Neural progenitor cell (in vitro differentiated cells): ENCODE measurements at regions not wholly inside any gene's neighbourhood (a gene's known extent, or its start where the extent isn't known, plus 50 kb on each side); places are given as distances from the start of the nearest gene placed in this dataset.
"Not testable (repeated sequence)": the region's sequence is repeated elsewhere in the genome, so short reads cannot be mapped to it uniquely, and the experiment has no call there.

Experiments
- DNase-seq: peaks from one replicate; pipeline ENCODE4 v3.0.0-alpha.2; 2016; ENCODE audit warnings: low spot score
- H2AFZ ChIP-seq: fragments of 200-600 bp; sonication (generic); replicated peaks from 2 replicates; pipeline ENCODE4 v1.6.1; 2016; ENCODE audit warnings: antibody characterized with exemption
- H3F3A ChIP-seq: fragments of 200-600 bp; sonication (generic); 2 replicates; pipeline ENCODE4 v1.6.1; 2016; ENCODE audit warnings: antibody characterized with exemption, low read depth
- H3K27ac ChIP-seq: fragments of 200-600 bp; sonication (generic); 2 replicates; pipeline ENCODE4 v1.5.1; 2016; ENCODE audit warnings: mild to moderate bottlenecking
- H3K27me3 ChIP-seq: fragments of 200-600 bp; sonication (generic); 2 replicates; pipeline ENCODE4 v1.6.1; 2016; ENCODE audit warnings: mild to moderate bottlenecking, moderate library complexity
- H3K36me3 ChIP-seq: fragments of 200-600 bp; sonication (generic); 2 replicates; pipeline ENCODE4 v1.5.1; 2016
- H3K4me1 ChIP-seq: fragments of 200-600 bp; sonication (generic); 2 replicates; pipeline ENCODE4 v1.6.1; 2016; ENCODE audit warnings: mixed run types
- H3K4me2 ChIP-seq: fragments of 200-600 bp; sonication (generic); 2 replicates; pipeline ENCODE4 v1.6.1; 2016
- H3K4me3 ChIP-seq: fragments of 200-600 bp; sonication (generic); 2 replicates; pipeline ENCODE4 v1.5.1; 2016
- H3K79me2 ChIP-seq: fragments of 200-600 bp; sonication (generic); 2 replicates; pipeline ENCODE4 v1.6.1; 2016; ENCODE audit warnings: low read depth
- H3K9ac ChIP-seq: fragments of 200-600 bp; sonication (generic); 2 replicates; pipeline ENCODE4 v1.6.1; 2016
- H3K9me3 ChIP-seq: fragments of 200-600 bp; sonication (generic); 2 replicates; pipeline ENCODE4 v1.5.1; 2016; ENCODE audit warnings: low read depth
- H4K20me1 ChIP-seq: fragments of 200-600 bp; sonication (generic); 2 replicates; pipeline ENCODE4 v1.6.1; 2016; ENCODE audit warnings: low read depth
- H3K27ac Mint-ChIP-seq: 3 replicates; pipeline ENCODE4 v1.8.0; 2021; ENCODE audit warnings: mixed read lengths
- H3K27me3 Mint-ChIP-seq: 2 replicates; pipeline ENCODE4 v1.8.0; 2022; ENCODE audit warnings: low read depth, mild to moderate bottlenecking, inconsistent platforms, moderate library complexity, mixed read lengths; ENCODE audit not compliant: insufficient read depth
- H3K36me3 Mint-ChIP-seq: 3 replicates; pipeline ENCODE4 v1.8.0; 2021; ENCODE audit warnings: mixed read lengths
- H3K4me1 Mint-ChIP-seq: 3 replicates; pipeline ENCODE4 v1.8.0; 2021; ENCODE audit warnings: mixed read lengths
- H3K4me3 Mint-ChIP-seq: 3 replicates; pipeline ENCODE4 v1.8.0; 2021; ENCODE audit warnings: mild to moderate bottlenecking, moderate library complexity, mixed read lengths
- H3K9me3 Mint-ChIP-seq: 3 replicates; pipeline ENCODE4 v1.8.0; 2020; ENCODE audit warnings: mixed read lengths
- CTCF ChIP-seq: fragments of 200-600 bp; sonication (generic); IDR thresholded peaks from 2 replicates; pipeline ENCODE4 v1.5.1; 2017; ENCODE audit warnings: antibody characterized with exemption, mild to moderate bottlenecking
- EZH2 ChIP-seq: fragments of 200-600 bp; sonication (generic); IDR thresholded peaks from 2 replicates; pipeline ENCODE4 v1.6.1; 2017; ENCODE audit warnings: antibody characterized with exemption, mild to moderate bottlenecking, moderate library complexity
- EZH2phosphoT487 ChIP-seq: fragments of 200-600 bp; sonication (generic); IDR thresholded peaks from 2 replicates; pipeline ENCODE4 v1.6.1; 2017; ENCODE audit warnings: antibody characterized with exemption

- H3K27ac Mint-ChIP-seq = no peak overlapping the region
- TF ChIP-seq EZH2phosphoT487 (no peak), CTCF (no peak), EZH2 (no peak)
- Histone ChIP-seq H3F3A (no peaks in the 10 kb centered on the region), H3K79me2 (no peaks in the 10 kb centered on the region), H3K9ac (no peak overlapping the region), H3K27me3 (no peaks in the 10 kb centered on the region), H4K20me1 (no peaks in the 10 kb centered on the region), H3K4me3 (no peak overlapping the region), H3K4me1 (no peaks in the 10 kb centered on the region), H3K4me2 (no peak overlapping the region), H2AFZ (no peak overlapping the region), H3K27ac (no peak overlapping the region), H3K9me3 (no peaks in the 10 kb centered on the region), H3K36me3 (no peaks in the 10 kb centered on the region)
- peaks cover 3% of the 10 kb centered on the region for H3K27me3 Mint-ChIP-seq
- no peak overlapping the region for H3K4me3 Mint-ChIP-seq
- no peaks in the 10 kb centered on the region for H3K36me3 Mint-ChIP-seq
- DNase-seq = no peak
- no peaks in the 10 kb centered on the region for H3K4me1 Mint-ChIP-seq
- peaks cover 1% of the 10 kb centered on the region for H3K9me3 Mint-ChIP-seq
Observed at GRCh38 chr6:9744119-9744518, 670.8 kb downstream of the TFAP2A start.

GRCh38 chr6:9732056-9732455 lies 682.8 kb downstream of the TFAP2A start:
- no peaks in the 10 kb centered on the region for H4K20me1 ChIP-seq
- H3F3A ChIP-seq = no peaks in the 10 kb centered on the region
- H3K27me3 ChIP-seq = no peaks in the 10 kb centered on the region
- Mint-ChIP-seq H3K27me3 (peaks cover 6% of the 10 kb centered on the region), H3K27ac (no peak overlapping the region), H3K4me3 (no peak overlapping the region), H3K9me3 (no peaks in the 10 kb centered on the region), H3K4me1 (peaks cover 3% of the 10 kb centered on the region), H3K36me3 (no peaks in the 10 kb centered on the region)
- no peaks in the 10 kb centered on the region for H3K79me2 ChIP-seq
- no peaks in the 10 kb centered on the region for H3K36me3 ChIP-seq
- H3K9me3 ChIP-seq = no peaks in the 10 kb centered on the region
- DNase-seq = no peak
- no peaks in the 10 kb centered on the region for H3K4me1 ChIP-seq
- H3K9ac ChIP-seq = no peak overlapping the region
- H2AFZ ChIP-seq = no peak overlapping the region
- no peak overlapping the region for H3K27ac ChIP-seq
- TF ChIP-seq CTCF = no peak
- TF ChIP-seq EZH2 = no peak
- TF ChIP-seq EZH2phosphoT487 = no peak
- H3K4me3 ChIP-seq = no peak overlapping the region
- H3K4me2 ChIP-seq = no peak overlapping the region

GRCh38 chr6:9725776-9726175 lies 689.1 kb downstream of the TFAP2A start:
- H3K27ac Mint-ChIP-seq, H3K4me3 ChIP-seq, H3K4me1 Mint-ChIP-seq, H3K36me3 ChIP-seq, H3K27me3 Mint-ChIP-seq, H3K36me3 Mint-ChIP-seq, H3K79me2 ChIP-seq, H3K9ac ChIP-seq, H3F3A ChIP-seq, H2AFZ ChIP-seq, H3K27me3 ChIP-seq, H4K20me1 ChIP-seq, H3K4me1 ChIP-seq, H3K4me2 ChIP-seq, H3K9me3 Mint-ChIP-seq, DNase-seq, H3K27ac ChIP-seq, H3K4me3 Mint-ChIP-seq, H3K9me3 ChIP-seq: not testable (repeated sequence)

- Histone ChIP-seq H3K36me3 (no peaks in the 10 kb centered on the region), H3K4me1 (no peaks in the 10 kb centered on the region), H2AFZ (peak overlapping the region; percentile 34), H3K9ac (no peak overlapping the region), H3F3A (no peaks in the 10 kb centered on the region), H3K27ac (no peak overlapping the region), H3K27me3 (no peaks in the 10 kb centered on the region), H3K4me2 (no peak overlapping the region), H3K4me3 (no peak overlapping the region), H4K20me1 (no peaks in the 10 kb centered on the region), H3K79me2 (no peaks in the 10 kb centered on the region), H3K9me3 (no peaks in the 10 kb centered on the region)
- no peaks in the 10 kb centered on the region for H3K9me3 Mint-ChIP-seq
- H3K36me3 Mint-ChIP-seq = no peaks in the 10 kb centered on the region
- TF ChIP-seq EZH2phosphoT487 = no peak
- TF ChIP-seq CTCF = no peak
- no peaks in the 10 kb centered on the region for H3K4me1 Mint-ChIP-seq
- H3K27me3 Mint-ChIP-seq = peaks cover 2% of the 10 kb centered on the region
- H3K27ac Mint-ChIP-seq = no peak overlapping the region
- DNase-seq = no peak
- no peak overlapping the region for H3K4me3 Mint-ChIP-seq
Observed at GRCh38 chr6:9717568-9717967, 697.3 kb downstream of the TFAP2A start.
